Breast epithelium (tissue), 4 donors: ENCODE measurements at regions not wholly inside any gene's neighbourhood (a gene's known extent, or its start where the extent isn't known, plus 50 kb on each side); places are given as distances from the start of the nearest gene placed in this dataset.

Experiments used
- DNase-seq, 2 donors: peaks; one replicate each; pipeline ENCODE4 v3.0.0-alpha.2; 2019; ENCODE audit warnings: low spot score in 2 of 2
- H3K27ac ChIP-seq, 2 donors: fragments of 200-600 bp; sonication (generic) in 1 of 2; one replicate each; pipeline ENCODE4 v1.5.1; 2016 to 2019; ENCODE audit warnings: mild to moderate bottlenecking in 1 of 2
- H3K27me3 ChIP-seq, 2 donors: fragments of 200-600 bp; sonication (generic) in 1 of 2; one replicate each; pipeline versions ENCODE4 v1.5.1 to v1.6.0; 2017 to 2019; ENCODE audit warnings: control low read depth in 1 of 2, mild to moderate bottlenecking in 1 of 2
- H3K36me3 ChIP-seq: fragments of 200-600 bp; one replicate; pipeline ENCODE4 v1.5.1; 2019
- H3K4me1 ChIP-seq, 2 donors: fragments of 200-600 bp; sonication (generic); one replicate each; pipeline ENCODE4 v1.5.1; 2016 to 2019; ENCODE audit warnings: control low read depth in 1 of 2
- H3K4me3 ChIP-seq, 3 donors: fragments of 200-600 bp; sonication (generic); 1 replicate in 2 of 3; 2 replicates in 1 of 3; pipeline ENCODE4 v1.5.1; 2016 to 2019; ENCODE audit warnings: mild to moderate bottlenecking in 3 of 3, moderate library complexity in 2 of 3
- H3K9me3 ChIP-seq, 2 donors: fragments of 200-600 bp; sonication (generic) in 1 of 2; one replicate each; pipeline ENCODE4 v1.5.1; 2016 to 2019; ENCODE audit warnings: control low read depth in 1 of 2
- POLR2A ChIP-seq: fragments of 450-650 bp; IDR thresholded peaks from one replicate; pipeline ENCODE4 v1.6.1; 2016; ENCODE audit warnings: antibody characterized with exemption, mild to moderate bottlenecking, moderate library complexity
- POLR2AphosphoS5 ChIP-seq, 3 donors: sonication (generic); formaldehyde crosslinking; IDR thresholded peaks; one replicate each; pipeline ENCODE4 v1.6.1; 2017; ENCODE audit warnings: antibody characterized with exemption in 3 of 3
- intact Hi-C: fragments of 100-400 bp; cut with DNase I; formaldehyde crosslinking; loops from one replicate; pipeline ENCODE4 v1.15.1; 2023; ENCODE audit warnings: low total_unique reads
- TF ChIP-seq, protein P1 (sequence below), 3 donors: fragments of 450-650 bp; IDR thresholded peaks; one replicate each; pipeline ENCODE4 v1.5.1; 2016 to 2017; ENCODE audit warnings: antibody characterized with exemption in 3 of 3, mild to moderate bottlenecking in 3 of 3, moderate library complexity in 3 of 3

DNA sequence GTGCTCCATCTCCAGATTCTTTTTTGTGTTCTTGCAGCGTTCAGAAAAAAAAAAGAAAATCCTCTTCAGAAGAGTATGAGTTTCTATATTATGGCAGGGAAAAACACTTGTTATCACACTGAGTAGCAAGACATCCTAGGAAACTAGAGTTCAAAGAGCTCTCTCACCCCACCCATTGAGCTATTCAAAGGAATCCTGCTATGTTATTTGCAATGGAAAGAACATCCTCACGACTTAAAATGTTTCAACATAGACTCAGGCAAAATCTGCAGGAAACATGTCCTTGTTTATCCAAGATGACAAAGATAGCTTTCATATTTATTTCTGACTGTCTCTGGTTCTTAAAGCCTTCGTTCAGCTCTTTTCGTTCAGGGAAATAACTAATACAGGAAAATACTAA lies 331.6 kb upstream of the ANO5 start:
- intact Hi-C loops: loop anchor here (10.0 kb wide), 1 partner anchor 237 kb away; no protein-coding TSS in a partner anchor
- Histone ChIP-seq H3K4me3 (no peak overlapping the region), H3K9me3 (no peaks in the 10 kb centered on the region), H3K27ac (no peak overlapping the region), H3K4me1 (no peaks in the 10 kb centered on the region), H3K36me3 (no peaks in the 10 kb centered on the region), H3K27me3 (no peaks in the 10 kb centered on the region)
- DNase-seq: no peak
- TF ChIP-seq, protein P1, sequence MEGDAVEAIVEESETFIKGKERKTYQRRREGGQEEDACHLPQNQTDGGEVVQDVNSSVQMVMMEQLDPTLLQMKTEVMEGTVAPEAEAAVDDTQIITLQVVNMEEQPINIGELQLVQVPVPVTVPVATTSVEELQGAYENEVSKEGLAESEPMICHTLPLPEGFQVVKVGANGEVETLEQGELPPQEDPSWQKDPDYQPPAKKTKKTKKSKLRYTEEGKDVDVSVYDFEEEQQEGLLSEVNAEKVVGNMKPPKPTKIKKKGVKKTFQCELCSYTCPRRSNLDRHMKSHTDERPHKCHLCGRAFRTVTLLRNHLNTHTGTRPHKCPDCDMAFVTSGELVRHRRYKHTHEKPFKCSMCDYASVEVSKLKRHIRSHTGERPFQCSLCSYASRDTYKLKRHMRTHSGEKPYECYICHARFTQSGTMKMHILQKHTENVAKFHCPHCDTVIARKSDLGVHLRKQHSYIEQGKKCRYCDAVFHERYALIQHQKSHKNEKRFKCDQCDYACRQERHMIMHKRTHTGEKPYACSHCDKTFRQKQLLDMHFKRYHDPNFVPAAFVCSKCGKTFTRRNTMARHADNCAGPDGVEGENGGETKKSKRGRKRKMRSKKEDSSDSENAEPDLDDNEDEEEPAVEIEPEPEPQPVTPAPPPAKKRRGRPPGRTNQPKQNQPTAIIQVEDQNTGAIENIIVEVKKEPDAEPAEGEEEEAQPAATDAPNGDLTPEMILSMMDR (IDR thresholded peaks at IDR 0.05): no peak
- no peak for TF ChIP-seq POLR2AphosphoS5 (IDR thresholded peaks at IDR 0.05)
- TF ChIP-seq POLR2A: no peak

DNA sequence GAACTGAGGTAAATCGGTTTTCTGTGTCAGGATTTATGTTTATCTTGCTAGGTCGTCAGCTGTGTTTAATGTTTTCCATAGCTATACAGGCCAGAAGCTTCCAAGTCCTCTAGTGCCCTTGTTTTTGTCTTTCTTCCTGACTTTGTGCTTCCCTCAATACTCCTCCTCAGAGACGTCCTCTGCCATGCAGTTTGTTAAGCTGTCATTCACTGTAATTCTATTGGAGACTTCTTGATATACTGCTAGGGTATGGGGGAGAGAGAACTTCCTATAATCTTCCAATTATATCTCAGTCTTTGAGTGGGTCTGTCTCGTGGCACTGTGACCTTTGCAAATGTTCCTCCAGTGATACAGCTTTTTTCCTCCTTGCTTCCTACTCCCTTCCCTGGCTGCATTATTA lies 327.3 kb upstream of the ANO5 start:
- DNase-seq: no peak
- no peaks in the 10 kb centered on the region for H3K4me1 ChIP-seq
- H3K36me3 ChIP-seq: no peaks in the 10 kb centered on the region
- H3K9me3 ChIP-seq: no peaks in the 10 kb centered on the region
- intact Hi-C loops: loop anchor here (10.0 kb wide), 1 partner anchor 241 kb away; no protein-coding TSS in a partner anchor
- H3K27me3 ChIP-seq: no peaks in the 10 kb centered on the region
- no peak overlapping the region for H3K4me3 ChIP-seq
- TF ChIP-seq POLR2A (no peak), POLR2AphosphoS5 (IDR thresholded peaks at IDR 0.05) (no peak)
- TF ChIP-seq, protein P1 (IDR thresholded peaks at IDR 0.05): no peak
- no peak overlapping the region for H3K27ac ChIP-seq

DNA sequence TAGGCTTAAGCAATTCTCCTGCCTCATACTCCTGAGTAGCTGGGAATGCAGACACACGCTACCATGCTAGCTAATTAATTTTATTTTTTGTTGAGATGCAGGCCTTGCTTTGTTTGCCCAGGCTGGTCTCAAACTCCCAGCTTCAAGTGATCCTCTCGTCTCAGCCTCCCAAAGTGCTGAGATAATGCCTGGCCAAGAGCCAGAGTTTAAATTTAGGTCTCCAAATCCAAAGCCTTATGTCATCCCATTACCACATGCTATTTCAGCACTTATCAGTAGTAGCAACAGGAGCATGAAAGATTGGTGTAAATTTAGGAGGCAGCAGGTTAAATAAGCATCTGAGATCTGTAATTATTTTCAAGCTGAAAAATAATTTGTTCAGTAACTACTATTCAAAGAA lies 326.1 kb upstream of the ANO5 start:
- H3K27ac ChIP-seq: no peak overlapping the region
- no peaks in the 10 kb centered on the region for H3K9me3 ChIP-seq
- no peak overlapping the region for H3K4me3 ChIP-seq
- intact Hi-C loops: loop anchor here (10.0 kb wide), 1 partner anchor 242 kb away; no protein-coding TSS in a partner anchor
- no peaks in the 10 kb centered on the region for H3K4me1 ChIP-seq
- TF ChIP-seq, protein P1 (IDR thresholded peaks at IDR 0.05): no peak
- TF ChIP-seq POLR2A (no peak), POLR2AphosphoS5 (IDR thresholded peaks at IDR 0.05) (no peak)
- H3K36me3 ChIP-seq: no peaks in the 10 kb centered on the region
- no peak for DNase-seq
- H3K27me3 ChIP-seq: no peaks in the 10 kb centered on the region

DNA sequence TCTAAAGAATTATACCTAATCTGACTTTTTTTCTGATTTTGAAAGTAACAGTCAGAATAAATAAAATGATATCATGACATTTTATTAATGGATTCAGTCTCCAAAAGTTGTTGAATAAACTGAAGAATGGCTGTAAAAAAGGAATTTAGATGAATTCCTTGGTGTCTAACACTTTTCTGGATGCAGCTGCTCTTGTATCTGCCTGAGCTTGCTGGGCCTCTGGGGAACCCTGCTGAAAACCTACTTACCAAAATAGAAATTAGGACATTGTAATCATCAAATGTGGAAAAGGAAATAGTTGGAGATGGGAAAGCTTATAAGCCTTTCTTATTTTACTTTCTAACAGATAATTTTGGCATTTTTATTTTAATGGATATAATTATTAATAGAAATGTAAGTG lies 315.7 kb upstream of the ANO5 start:
- DNase-seq: no peak
- Histone ChIP-seq H3K4me1 (no peaks in the 10 kb centered on the region), H3K4me3 (no peak overlapping the region), H3K9me3 (no peaks in the 10 kb centered on the region), H3K36me3 (no peaks in the 10 kb centered on the region), H3K27me3 (no peaks in the 10 kb centered on the region), H3K27ac (no peak overlapping the region)
- TF ChIP-seq POLR2AphosphoS5 (IDR thresholded peaks at IDR 0.05) (no peak), POLR2A (no peak)
- TF ChIP-seq, protein P1 (IDR thresholded peaks at IDR 0.05): no peak
- intact Hi-C loops: no loop called here

DNA sequence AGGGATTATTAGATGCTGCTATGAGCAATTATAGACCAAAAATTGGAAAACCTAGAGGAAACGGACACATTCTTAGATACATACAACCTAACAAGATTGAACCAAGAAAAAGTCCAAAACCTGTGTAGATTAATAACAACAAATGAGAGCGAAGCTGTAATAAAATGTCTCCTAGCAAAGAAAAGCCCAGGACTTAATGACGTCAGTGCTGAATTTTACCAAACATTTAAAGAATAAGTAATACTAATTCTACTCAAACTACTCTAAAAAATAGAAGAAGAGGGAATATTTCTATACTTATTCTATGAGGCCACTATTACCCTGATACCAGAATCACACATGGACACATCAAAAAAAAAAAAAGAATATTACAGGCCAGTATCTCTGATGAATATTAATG lies 309.5 kb upstream of the ANO5 start:
- H3K4me3 ChIP-seq: no peak overlapping the region
- no peak overlapping the region for H3K27ac ChIP-seq
- TF ChIP-seq POLR2A: no peak
- TF ChIP-seq POLR2AphosphoS5 (IDR thresholded peaks at IDR 0.05): no peak
- TF ChIP-seq, protein P1 (IDR thresholded peaks at IDR 0.05): no peak
- no peaks in the 10 kb centered on the region for H3K36me3 ChIP-seq
- H3K27me3 ChIP-seq: no peaks in the 10 kb centered on the region
- H3K9me3 ChIP-seq: no peaks in the 10 kb centered on the region
- intact Hi-C loops: no loop called here
- H3K4me1 ChIP-seq: no peaks in the 10 kb centered on the region
- DNase-seq: no peak
